ENCODE measurements at regions not wholly inside any gene's neighbourhood (a gene's known extent, or its start where the extent isn't known, plus 50 kb on each side); places are given as distances from the start of the nearest gene placed in this dataset.
A peak's percentile ranks its signal among the peaks of the same experiment; 100 is the strongest.

DNA sequence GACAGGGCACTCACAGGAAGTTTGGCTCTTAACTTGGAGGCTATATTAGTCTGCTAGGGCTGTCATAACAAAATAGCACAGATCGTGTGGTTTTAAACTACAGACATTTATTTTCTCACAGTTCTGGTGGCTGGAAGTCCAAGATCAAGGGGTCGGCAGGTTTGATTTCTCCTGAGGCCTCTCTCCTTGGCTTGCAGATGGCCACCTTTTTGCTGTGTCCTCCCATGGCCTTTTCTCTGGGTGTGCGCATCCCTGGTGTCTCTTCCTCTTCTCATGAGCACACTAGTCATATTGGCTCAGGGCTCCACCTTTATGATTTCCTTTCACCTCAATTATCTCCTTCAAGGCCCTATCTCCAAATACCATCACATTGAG lies 69.3 kb downstream of the FOXB1 start:
- no peak overlapping the region for H3K27ac ChIP-seq
- TF ChIP-seq, protein P1, sequence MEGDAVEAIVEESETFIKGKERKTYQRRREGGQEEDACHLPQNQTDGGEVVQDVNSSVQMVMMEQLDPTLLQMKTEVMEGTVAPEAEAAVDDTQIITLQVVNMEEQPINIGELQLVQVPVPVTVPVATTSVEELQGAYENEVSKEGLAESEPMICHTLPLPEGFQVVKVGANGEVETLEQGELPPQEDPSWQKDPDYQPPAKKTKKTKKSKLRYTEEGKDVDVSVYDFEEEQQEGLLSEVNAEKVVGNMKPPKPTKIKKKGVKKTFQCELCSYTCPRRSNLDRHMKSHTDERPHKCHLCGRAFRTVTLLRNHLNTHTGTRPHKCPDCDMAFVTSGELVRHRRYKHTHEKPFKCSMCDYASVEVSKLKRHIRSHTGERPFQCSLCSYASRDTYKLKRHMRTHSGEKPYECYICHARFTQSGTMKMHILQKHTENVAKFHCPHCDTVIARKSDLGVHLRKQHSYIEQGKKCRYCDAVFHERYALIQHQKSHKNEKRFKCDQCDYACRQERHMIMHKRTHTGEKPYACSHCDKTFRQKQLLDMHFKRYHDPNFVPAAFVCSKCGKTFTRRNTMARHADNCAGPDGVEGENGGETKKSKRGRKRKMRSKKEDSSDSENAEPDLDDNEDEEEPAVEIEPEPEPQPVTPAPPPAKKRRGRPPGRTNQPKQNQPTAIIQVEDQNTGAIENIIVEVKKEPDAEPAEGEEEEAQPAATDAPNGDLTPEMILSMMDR (conservative IDR thresholded peaks at IDR 0.05): no peak
- no peak for TF ChIP-seq ZFX (IDR thresholded peaks at IDR 0.05)

DNA sequence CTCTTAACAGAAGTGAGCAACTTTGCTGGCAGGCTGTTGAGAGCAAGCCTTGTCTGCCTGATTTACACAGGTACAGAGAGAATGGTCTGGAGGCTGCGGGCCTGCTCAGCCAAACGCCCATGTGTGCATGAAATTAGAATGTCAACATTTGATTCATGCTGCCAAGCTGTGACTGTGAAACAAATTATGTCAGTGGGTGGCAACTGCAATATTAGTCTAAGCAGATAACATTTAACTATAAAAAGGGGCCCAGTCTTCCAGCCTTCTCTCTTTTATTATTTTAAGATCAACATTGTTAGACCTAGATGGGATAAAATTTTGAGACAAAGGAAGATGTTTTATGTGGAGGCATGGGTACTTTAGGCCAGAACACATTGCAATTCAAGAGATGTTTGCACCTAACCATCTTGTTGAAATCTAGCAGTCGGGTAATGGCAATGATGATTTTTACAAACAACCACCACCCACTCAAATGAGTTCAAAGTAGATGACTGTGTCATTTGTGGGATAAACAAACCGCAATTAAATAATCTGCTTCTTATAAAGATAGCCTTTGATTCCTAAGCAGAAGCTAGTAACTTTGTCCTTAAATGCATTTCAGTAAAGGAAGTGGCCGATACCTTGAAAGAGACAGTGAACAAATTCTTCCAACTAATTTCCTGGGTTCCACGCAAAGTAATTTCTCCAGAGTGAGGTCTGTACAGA lies 70.2 kb downstream of the FOXB1 start:
- TF ChIP-seq, protein P1 (conservative IDR thresholded peaks at IDR 0.05): no peak
- TF ChIP-seq ZFX (IDR thresholded peaks at IDR 0.05): no peak
- H3K27ac ChIP-seq: no peak overlapping the region

DNA sequence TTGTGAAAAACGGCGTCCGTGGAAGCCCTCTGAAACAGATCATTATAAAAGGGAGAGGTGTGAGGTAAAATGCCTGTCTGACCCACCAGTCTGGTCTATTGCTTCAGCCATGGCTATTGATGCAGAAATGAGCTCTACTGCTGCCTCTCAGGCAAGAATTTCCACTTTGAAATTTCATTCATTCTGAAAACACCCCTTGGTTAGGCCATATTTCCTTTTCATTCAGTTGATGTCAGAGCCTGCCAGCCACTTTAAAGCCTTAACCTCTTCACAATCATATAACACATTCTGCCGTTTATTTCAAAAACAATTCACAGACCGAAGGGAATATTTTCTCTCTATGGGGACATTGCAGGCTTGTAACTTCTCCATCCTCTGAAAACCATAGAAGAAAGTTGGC lies 71.9 kb downstream of the FOXB1 start:
- TF ChIP-seq, protein P1 (conservative IDR thresholded peaks at IDR 0.05): no peak
- no peak for TF ChIP-seq ZFX (IDR thresholded peaks at IDR 0.05)
- H3K27ac ChIP-seq: no peak overlapping the region

DNA sequence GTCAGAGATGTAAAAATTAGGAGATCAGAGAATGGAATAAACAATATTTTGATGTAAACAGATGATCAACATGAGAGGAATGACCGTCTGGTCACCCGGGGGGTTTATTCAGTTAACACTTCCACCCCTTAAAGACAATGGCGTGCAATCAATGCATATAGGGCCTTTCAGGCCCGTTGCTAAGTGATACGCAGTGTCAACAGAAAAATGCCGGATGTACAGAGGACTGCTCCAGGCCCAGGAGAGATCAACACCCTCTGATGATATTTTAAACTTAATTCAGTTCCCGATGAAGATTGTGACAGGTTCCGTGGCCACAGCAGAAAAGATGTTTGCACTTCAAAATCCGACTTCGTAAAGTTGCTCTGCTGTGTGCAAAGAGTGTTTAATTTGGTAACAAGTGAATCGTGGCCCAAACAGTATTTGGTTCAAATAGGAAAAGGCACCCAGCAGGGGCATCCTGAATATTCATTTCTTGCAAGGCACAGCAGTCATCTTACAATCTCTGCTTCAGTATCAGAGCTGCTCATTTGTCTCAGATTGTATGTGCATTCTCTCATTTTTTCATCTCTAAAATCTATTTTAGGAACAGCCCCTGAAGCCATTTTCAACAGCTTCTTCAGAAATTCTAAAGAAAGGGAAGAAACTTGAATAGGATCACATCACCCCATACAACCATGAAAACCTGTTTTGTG lies 72.6 kb downstream of the FOXB1 start:
- TF ChIP-seq, protein P1 (conservative IDR thresholded peaks at IDR 0.05): no peak
- TF ChIP-seq ZFX (IDR thresholded peaks at IDR 0.05): no peak
- no peak overlapping the region for H3K27ac ChIP-seq

DNA sequence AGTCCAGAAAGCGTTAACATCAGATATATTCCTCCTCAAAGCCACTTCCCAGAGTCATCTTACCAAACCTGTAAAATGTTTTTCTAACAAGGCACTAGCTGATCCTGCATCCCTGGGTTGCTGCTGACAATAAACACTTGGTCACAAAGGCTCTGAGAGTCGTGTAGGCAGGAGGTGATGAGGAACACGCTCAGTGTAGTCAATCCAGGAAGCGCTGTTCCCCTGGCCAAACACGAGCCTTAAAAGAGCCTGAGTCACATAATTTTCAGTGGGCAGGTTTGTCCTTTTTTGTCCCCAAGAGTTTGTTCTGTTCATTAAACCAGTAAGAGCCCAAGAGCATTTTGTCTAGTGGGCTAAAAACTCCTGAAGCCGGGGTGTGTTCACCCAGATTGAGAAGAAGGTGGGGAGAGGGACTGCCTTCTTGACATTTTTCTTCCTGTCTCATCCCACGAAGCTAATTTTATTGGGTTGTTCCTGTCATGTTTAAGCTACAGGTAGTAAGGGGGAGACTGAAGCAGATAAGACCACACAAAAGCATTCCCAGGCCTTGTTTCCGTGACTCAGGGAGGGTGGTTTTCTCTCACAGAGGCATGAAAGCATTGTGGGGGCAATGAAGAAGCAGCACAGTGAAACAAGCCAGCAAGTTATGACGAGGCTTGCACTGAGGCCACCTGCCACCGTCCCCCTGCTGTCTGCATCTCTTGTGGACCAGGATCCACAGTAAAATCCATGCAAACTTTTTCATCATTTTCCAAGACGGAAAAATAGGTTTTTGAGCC lies 73.7 kb downstream of the FOXB1 start:
- H3K27ac ChIP-seq: no peak overlapping the region
- TF ChIP-seq, protein P1 (conservative IDR thresholded peaks at IDR 0.05): no peak
- TF ChIP-seq ZFX (IDR thresholded peaks at IDR 0.05): no peak

DNA sequence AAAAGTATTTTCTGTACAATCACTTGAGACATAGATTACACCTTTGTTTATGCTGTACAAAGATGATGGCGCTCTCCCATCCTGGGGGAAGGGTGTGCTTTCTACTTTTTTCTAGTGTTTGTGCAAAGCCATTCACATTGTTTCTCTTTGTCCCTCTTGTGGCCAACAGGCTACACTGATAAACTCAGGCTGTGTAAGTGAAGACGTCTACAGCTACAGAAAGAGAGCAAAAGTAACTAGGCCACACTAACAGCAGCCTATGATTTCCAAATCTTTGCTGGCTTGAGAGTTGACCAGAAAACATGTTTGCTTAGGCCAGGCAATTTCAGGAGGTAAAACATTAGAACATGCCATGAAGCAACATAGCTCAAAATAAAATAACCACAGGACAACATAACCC lies 75.1 kb downstream of the FOXB1 start:
- H3K27ac ChIP-seq: no peak overlapping the region
- no peak for TF ChIP-seq ZFX (IDR thresholded peaks at IDR 0.05)
- TF ChIP-seq, protein P1 (conservative IDR thresholded peaks at IDR 0.05): peak; percentile 52

DNA sequence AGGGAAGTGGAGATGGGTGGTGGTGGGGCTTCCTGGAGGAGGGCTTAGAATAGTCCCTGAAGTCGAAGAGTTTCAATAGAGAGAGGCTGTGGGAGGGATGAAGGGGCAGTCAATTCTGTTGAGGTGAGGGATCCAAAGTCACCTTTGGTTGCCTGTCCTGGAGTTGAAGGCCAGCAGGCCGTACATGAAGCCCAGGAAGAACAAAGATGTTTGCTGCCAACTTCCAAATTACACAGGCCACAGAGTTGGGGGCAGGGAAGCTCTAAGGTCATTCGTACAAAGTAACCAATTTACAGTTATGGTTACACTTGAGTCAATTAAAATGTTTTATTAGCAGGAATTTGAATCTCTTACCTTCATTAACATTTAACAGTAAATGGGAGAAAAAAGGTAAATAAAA lies 77.9 kb downstream of the FOXB1 start:
- TF ChIP-seq, protein P1 (conservative IDR thresholded peaks at IDR 0.05): no peak
- no peak for TF ChIP-seq ZFX (IDR thresholded peaks at IDR 0.05)
- no peak overlapping the region for H3K27ac ChIP-seq

Data from C4-2B (cell line).